H54 (cell line): ENCODE measurements at regions not wholly inside any gene's neighbourhood (a gene's known extent, or its start where the extent isn't known, plus 50 kb on each side); places are given as distances from the start of the nearest gene placed in this dataset.

Experiments
- DNase-seq: peaks from one replicate; pipeline ENCODE4 v3.0.0; 2011; ENCODE audit warnings: low spot score, mixed read lengths; ENCODE audit not compliant: insufficient read length
- FAIRE-seq: peaks from 3 replicates; lab custom pipeline; 2011; peaks lifted over from hg19 to GRCh38; lab: Jason Lieb, UNC
- POLR2A ChIP-seq: IDR thresholded peaks from 2 replicates; pipeline ENCODE4 v1.6.1; 2011; ENCODE audit warnings: low read depth, mild to moderate bottlenecking, low read length

DNA sequence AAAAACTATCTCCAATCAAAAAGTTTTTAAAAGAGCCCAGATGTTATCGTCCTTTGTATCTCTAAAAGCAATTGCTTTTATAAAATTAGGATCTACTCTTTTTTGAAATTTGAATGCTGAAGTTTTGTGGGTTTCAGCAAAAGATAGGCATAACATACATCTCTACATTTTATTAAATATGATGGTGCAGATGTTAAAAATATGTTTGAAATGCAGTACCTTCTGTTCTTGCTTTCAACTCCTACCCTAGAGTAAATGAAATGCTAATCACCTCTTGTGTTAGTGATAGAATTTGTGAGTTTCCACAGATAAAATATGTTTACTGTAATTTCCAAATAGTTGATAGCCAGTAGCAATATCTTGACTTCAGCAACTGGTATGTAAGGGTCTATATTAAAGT, 95.7 kb upstream of the VPREB1 start:
- DNase-seq, result no peak
- no peak for TF ChIP-seq POLR2A
- no peak for FAIRE-seq

DNA sequence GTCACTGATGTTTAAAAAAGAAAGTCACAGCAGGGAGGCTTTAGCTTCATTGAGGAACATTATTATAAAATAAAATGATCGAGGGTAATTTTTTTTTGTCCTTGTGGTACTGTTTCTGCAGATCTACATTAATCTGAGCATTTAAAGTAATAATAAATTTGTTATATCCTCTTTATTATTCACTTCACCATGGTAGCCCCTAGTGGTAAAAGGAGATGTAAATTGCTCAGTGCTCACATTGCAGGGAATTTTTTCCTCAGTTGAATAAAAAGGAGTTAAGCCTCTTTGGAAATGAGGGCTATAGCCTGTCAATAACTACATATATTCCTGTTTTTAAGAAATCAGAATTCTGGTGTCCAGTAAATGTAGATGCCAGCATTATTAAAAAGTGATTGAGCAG, 99.7 kb upstream of the VPREB1 start:
- FAIRE-seq, result no peak
- no peak for DNase-seq
- TF ChIP-seq POLR2A, result no peak

DNA sequence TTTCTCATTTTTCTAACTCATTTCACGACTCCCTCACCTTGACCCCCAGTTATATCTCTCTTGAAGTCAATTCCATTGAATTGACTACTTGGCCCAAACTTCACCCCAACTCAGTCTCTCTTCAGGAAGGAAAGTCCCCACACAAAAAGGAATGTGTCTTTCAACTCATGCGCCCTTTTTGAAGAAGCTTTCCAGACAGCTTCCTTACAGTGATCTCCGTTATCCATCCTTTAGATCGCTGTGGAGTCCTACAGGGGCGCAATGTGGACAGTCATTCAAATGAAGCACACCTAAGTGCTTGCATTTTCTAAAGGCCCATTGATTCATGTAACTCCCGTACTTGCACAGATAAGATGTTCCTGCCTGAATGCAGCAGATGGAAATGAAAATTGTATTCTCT, 101.1 kb upstream of the VPREB1 start:
- no peak for DNase-seq
- FAIRE-seq, result no peak
- TF ChIP-seq POLR2A, result no peak

DNA sequence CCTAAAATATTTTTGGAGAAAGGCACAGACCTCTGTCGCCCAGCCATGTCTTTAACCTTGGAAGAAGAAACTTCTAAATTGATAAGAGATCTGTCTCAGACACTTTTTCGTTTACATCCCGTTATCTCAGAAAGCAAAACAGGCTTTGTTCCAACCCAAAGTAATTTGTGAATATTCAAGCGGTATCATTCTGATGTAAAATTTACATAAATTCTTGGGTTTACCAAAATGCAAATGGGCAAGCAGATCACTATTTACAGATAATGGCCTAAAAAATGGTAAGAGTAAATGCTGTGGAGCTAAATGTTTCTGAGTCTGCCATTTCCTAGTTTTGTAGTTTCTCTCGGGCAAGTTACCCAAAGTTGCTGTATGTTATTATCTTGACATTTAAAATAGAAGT, 101.9 kb upstream of the VPREB1 start:
- FAIRE-seq (no peak), DNase-seq (no peak)

DNA sequence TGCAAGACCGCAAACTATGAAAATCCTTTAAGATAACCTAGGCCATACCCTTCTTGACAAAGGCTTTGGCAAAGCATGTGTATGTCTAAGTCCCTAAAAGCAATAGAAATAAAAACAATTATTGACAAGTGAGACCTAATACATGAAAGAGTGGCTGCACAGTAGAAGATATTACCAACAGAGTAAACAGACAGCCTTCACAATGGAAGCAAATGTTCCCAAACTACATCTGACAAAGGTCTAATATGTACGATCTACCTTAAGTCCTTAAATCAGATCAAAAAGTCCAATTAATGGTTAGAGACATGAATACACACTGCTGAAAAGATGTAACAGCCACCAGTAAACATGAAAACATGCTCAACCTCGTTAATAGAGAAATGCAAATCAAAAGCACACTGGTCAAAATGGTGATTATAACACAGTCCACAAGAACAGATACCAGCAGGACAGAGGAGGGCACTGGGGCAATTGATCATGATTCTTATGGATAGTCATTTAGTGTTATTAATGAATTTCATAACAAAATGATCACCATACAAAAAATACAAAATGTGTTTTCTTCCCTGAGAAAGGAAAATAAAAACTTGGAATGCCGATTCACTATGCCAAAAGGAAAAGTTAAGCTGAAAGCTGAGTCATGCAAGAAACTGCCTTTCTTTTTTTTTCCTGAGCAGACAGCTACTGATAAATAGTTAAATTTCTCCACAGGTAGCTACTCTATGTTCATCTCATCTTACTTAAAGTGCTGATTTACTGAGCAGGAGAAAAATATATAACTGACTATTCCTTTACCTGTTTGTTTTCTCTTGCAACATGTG, 102.6 kb upstream of the VPREB1 start:
- DNase-seq (no peak), FAIRE-seq (no peak)
- no peak for TF ChIP-seq POLR2A

More for the DNA sequence above, 101.9 kb upstream of the VPREB1 start:
- TF ChIP-seq POLR2A, result no peak

DNA sequence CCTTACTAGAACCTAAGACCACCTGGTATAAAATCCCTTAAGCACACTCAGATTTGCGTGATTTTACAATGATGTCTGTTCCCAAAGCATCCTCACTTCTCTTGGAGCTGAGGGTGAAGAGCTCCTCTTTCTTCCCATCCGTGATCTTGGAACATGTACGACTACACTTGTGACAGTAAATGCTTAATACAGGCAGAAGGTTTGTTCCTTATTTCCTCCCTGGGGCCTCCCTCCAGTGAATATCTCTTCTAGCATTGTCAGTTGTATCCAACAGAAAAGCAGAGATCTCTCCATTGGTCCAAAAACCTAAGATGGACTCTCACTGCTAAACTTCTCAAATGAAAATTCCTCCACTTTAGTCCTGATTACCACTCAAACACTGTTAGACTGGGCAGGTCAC, 103.6 kb upstream of the VPREB1 start:
- TF ChIP-seq POLR2A, result no peak
- FAIRE-seq, result no peak
- no peak for DNase-seq

DNA sequence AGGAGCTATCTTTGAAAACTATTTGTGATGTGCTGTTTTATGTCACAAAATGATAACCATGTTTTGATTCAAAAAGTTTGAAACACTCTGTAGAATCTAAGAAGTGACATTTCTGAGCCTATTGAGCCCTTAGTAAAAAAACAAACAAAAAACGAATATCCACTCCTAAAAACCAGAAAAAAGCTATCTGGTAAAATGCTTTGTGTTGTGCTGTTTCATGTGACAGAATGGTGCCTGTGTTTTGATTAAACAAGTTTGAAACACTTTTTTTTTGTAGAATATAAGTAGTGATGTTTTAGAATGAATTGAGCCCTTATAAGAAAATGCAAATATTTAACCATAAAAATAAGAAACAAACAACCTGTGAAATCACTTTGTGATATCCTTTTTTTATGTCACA, 105.2 kb upstream of the VPREB1 start:
- no peak for DNase-seq
- no peak for FAIRE-seq
- no peak for TF ChIP-seq POLR2A

DNA sequence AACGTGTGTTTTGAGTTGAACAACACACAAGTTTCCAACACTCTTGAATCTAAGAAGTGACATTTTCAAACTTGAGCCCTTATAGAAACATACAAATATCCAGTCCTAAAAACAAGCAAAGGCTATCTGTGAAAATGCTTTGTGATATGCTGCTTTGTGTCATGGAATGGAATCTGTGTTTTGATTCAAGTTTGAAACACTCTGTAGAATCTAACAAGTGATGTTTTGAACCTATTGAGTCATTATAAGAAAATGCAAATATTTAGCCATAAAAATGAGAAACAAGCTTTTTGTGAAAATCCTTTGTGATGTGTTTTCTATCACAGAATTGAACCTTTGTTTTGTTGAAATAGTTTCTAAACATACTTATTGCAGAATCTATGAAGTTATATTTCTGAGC, 105.7 kb upstream of the VPREB1 start:
- no peak for TF ChIP-seq POLR2A
- no peak for DNase-seq
- no peak for FAIRE-seq

DNA sequence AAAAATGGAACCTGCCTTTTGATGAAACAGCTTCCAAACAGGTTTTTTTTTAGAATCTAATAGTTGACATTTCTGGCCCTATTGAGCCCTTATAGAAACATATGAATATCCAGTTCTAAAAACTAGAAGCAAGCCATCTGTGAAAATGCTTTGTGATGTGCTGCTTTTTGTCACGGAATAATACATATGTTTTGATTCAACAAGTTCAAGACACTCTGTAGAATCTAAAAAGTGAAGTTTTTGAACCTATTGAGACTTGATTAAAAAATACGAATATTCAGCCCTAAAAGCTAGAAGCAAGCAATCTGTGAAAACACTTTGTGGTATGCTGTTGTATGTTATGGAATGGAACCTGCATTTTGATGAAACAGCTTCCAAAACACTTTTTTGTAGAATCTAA, 106.7 kb upstream of the VPREB1 start:
- DNase-seq, result no peak
- no peak for TF ChIP-seq POLR2A
- FAIRE-seq, result no peak

DNA sequence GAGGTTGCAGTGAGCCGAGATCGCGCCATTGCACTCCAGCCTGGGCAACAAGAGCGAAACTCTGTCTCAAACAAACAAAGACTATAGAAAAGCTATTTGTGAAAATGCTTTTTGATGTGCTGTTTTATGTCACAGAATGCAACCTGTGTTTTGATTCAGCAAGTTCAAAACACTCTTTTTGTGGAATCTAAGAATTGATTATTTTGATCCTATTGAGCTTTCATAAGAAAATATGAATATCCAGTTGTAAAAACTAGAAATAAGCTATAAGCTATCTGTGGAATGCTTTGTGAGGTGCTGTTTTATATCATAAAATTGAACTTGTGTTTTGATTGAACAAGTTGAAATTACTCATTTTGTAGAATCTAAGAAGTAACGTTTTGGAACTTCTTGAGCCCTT, 110.7 kb upstream of the VPREB1 start:
- FAIRE-seq, result no peak

DNA sequence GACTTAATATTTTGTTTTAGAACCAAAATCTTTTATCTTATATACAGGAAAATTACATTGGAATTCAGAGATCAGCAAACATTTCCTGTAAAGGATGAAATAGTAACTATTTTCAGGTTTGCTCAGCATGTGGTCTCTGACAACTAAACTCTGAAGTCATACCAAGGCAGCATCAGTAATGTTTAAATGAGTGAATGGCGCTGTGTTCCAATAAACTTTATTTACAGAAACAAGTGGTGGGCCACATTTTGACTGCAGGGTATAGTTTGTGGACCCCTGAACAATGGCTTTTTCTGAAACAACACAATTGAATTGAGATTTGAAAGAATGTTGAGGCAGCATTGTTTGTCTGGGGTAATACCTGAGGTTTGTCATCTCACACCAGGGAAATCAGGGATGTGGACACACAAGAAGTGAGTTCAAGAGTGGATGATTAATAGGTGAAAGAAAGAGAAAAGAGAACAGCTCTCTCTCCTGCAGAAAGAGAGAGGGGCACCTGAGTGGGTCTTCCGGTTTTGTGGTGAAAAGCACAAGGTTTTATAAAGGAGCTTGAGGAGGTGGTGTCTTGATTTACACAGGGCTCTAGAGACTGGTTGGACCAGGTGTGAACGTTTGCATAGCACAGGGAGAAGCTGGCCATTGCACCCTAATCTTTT, 113.5 kb upstream of the VPREB1 start:
- FAIRE-seq, result no peak
- DNase-seq, result no peak
- no peak for TF ChIP-seq POLR2A

More for the DNA sequence above, 110.7 kb upstream of the VPREB1 start:
- no peak for DNase-seq
- no peak for TF ChIP-seq POLR2A

DNA sequence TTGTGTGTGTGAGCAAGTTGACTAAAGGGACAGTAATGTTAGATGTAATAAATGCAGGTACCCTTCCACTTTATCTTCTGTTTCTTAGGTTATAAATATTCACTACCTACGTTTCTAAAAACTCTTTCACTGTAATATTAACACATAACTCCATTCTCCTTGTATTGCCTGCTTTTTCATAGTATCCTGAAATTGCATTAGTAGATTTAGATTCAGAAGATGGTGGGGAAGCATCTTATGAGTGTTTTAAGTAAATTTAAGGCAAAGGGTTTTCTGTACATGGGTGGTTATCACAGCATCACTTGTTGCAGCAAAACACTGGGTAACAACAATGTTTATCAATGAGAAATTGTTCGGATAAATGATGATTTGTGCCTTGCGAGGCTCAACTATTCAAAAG, 115.2 kb upstream of the VPREB1 start:
- FAIRE-seq, result no peak
- DNase-seq, result no peak
- no peak for TF ChIP-seq POLR2A

DNA sequence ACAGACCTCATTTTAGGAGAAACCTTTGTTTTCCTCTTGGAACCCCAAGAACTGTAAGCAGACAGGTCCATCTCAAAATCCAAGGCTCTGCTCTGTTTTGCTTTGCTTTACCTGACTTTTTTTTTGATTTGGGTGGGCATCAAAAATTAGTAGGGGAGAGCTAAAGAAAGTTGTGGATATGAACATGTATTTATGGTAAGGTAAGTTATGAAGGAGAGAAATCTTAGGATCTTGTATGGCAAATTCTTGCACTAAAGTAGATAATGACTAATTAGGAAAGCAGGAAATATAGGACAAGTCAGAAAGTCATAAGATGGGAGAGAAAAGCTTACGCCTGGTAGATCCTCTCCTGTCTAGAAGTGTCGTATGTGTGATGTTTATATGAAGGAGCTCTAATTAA, 116.1 kb upstream of the VPREB1 start:
- no peak for TF ChIP-seq POLR2A
- DNase-seq (no peak), FAIRE-seq (no peak)

DNA sequence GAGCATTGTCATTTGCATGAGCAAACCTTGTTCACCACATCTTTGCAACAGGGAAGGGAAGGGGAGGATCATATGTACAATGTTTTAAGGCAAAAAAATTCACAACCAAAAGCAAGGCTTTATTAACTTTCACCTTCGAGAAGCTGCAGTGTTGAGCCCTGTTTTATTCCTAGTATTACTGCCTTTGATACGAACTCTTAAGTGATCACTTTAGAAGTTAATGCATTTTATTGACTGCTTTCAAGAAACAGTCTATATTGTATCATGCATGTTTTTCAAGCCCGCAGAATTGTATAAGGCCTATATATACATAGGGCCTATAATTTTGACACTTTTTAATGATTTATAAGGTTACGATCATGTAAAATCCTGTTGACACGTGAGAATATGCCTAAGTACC, 117.5 kb upstream of the VPREB1 start:
- FAIRE-seq, result no peak
- TF ChIP-seq POLR2A, result no peak
- DNase-seq, result no peak
